BLaER1 (cell line): ENCODE measurements at regions not wholly inside any gene's neighbourhood (a gene's known extent, or its start where the extent isn't known, plus 50 kb on each side); places are given as distances from the start of the nearest gene placed in this dataset.

ENCODE experiments used
- H3K27ac ChIP-seq: shearing (Covaris generic); formaldehyde crosslinking; 2 replicates; pipeline ENCODE4 v1.8.1; 2022
- H3K27me3 ChIP-seq: shearing (Covaris generic); formaldehyde crosslinking; 2 replicates; pipeline ENCODE4 v1.8.1; 2022
- H3K36me3 ChIP-seq: shearing (Covaris generic); formaldehyde crosslinking; 2 replicates; pipeline ENCODE4 v1.8.1; 2022
- H3K4me1 ChIP-seq: shearing (Covaris generic); formaldehyde crosslinking; 2 replicates; pipeline ENCODE4 v1.8.1; 2022
- H3K4me2 ChIP-seq: shearing (Covaris generic); formaldehyde crosslinking; 2 replicates; pipeline ENCODE4 v1.8.1; 2022
- H3K4me3 ChIP-seq: shearing (Covaris generic); formaldehyde crosslinking; 2 replicates; pipeline ENCODE4 v1.8.1; 2022
- H3K9ac ChIP-seq: shearing (Covaris generic); formaldehyde crosslinking; 2 replicates; pipeline ENCODE4 v1.8.1; 2022
- H3K9me3 ChIP-seq: shearing (Covaris generic); formaldehyde crosslinking; 2 replicates; pipeline ENCODE4 v1.8.1; 2022
- H4K20me1 ChIP-seq: shearing (Covaris generic); formaldehyde crosslinking; 2 replicates; pipeline ENCODE4 v1.8.1; 2022
- Cebpa-rat ChIP-seq: shearing (Covaris generic); IDR thresholded peaks from 2 replicates; pipeline ENCODE4 v1.8.1; 2022

DNA sequence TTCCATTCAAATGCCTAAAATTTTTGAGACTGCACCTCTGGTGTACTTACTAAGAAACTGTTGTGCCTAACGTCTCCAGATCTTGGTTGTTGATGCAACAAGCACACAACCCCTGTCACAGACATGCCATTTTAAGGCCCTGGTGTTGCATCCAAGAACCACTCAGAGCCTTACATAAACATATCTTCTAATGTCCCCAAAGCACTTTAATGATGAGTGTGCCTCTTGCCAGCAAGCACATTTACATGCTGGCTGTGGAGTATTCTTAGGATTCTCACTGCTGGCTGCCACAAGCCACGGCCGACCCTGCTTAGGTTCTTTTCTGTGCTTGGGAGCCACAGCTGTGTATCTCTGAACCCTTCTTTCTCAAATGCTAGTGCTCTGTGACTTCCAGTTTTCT lies 201.4 kb downstream of the ADAMTS15 start:
- Histone ChIP-seq H3K27me3 (no peaks in the 10 kb centered on the region), H3K4me2 (no peak overlapping the region), H3K9ac (no peak overlapping the region), H3K4me3 (no peak overlapping the region), H3K36me3 (no peaks in the 10 kb centered on the region), H4K20me1 (no peaks in the 10 kb centered on the region), H3K4me1 (peaks cover 32% of the 10 kb centered on the region), H3K9me3 (no peaks in the 10 kb centered on the region), H3K27ac (no peak overlapping the region)
- TF ChIP-seq Cebpa-rat = no peak

GRCh38 chr11:130650456-130651030 lies 202.1 kb downstream of the ADAMTS15 start:
- Histone ChIP-seq H3K9me3 (no peaks in the 10 kb centered on the region), H3K4me3 (no peak overlapping the region), H3K27ac (no peak overlapping the region), H3K27me3 (no peaks in the 10 kb centered on the region), H3K4me1 (peaks cover 39% of the 10 kb centered on the region), H3K9ac (no peak overlapping the region), H4K20me1 (no peaks in the 10 kb centered on the region), H3K4me2 (no peak overlapping the region), H3K36me3 (no peaks in the 10 kb centered on the region)
- no peak for TF ChIP-seq Cebpa-rat

DNA sequence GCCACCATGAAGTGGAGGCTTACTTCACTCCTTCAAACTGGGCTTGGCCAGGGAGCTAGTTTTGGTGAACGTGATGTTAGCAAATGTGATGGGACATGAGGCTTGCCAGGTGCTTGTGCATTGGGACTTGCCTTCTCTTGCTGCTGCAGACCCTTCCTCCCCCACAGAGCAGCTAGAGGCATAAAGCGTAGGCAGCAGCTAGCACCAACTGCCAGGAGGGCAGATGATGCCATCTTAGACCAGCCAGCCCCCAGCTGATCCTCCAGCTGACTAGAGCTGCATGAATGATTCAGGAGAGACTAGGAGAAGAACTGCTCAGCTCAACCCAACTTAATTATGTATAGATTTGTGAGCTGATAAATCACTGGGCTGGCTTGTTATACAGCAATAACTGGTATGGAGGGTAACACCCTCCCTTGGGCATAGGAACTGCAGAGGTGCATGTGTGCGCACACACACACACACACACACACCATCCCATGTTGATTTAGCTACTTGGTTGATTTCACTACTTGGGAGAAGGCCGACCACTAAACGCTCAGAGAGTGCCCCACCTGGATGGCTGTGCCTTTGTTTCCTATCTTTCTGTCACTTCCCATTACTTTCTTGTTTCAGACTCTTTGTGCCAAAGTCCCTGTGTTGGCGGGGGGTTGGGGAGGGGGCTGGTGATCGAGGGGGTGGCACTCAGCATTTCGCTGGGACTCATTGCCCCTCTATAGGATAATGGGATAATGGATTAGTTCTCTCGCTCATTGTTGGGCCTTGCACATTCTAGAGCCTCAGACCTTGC lies 202.8 kb downstream of the ADAMTS15 start:
- Histone ChIP-seq H3K27ac (no peak overlapping the region), H3K4me2 (no peak overlapping the region), H3K27me3 (no peaks in the 10 kb centered on the region), H3K9me3 (peaks cover 4% of the 10 kb centered on the region; the same call in 1 of the 2 replicates), H3K4me3 (no peak overlapping the region), H3K36me3 (no peaks in the 10 kb centered on the region), H3K4me1 (peaks cover 44% of the 10 kb centered on the region), H4K20me1 (no peaks in the 10 kb centered on the region), H3K9ac (no peak overlapping the region)
- TF ChIP-seq Cebpa-rat = no peak

GRCh38 chr11:130652671-130653335 lies 204.4 kb downstream of the ADAMTS15 start:
- H3K9ac ChIP-seq = no peak overlapping the region
- H3K36me3 ChIP-seq = no peaks in the 10 kb centered on the region
- H3K4me2 ChIP-seq = peak overlapping the region; percentile 51
- peaks cover 44% of the 10 kb centered on the region for H3K4me1 ChIP-seq
- peaks cover 11% of the 10 kb centered on the region; the same call in 1 of the 2 replicates for H3K9me3 ChIP-seq
- no peaks in the 10 kb centered on the region for H4K20me1 ChIP-seq
- no peaks in the 10 kb centered on the region for H3K27me3 ChIP-seq
- H3K4me3 ChIP-seq = no peak overlapping the region
- TF ChIP-seq Cebpa-rat = 0 out of 2 replicates have a peak, but pooled peaks have one; percentile 11
- H3K27ac ChIP-seq = peak overlapping the region; percentile 41

GRCh38 chr11:130653838-130654636 lies 205.6 kb downstream of the ADAMTS15 start:
- Histone ChIP-seq H4K20me1 (no peaks in the 10 kb centered on the region), H3K4me2 (peak overlapping the region; percentile 53), H3K4me3 (no peak overlapping the region), H3K4me1 (peaks cover 44% of the 10 kb centered on the region), H3K27ac (no peak overlapping the region), H3K9ac (no peak overlapping the region), H3K27me3 (no peaks in the 10 kb centered on the region), H3K36me3 (no peaks in the 10 kb centered on the region), H3K9me3 (peaks cover 11% of the 10 kb centered on the region; the same call in 1 of the 2 replicates)
- no peak for TF ChIP-seq Cebpa-rat

DNA sequence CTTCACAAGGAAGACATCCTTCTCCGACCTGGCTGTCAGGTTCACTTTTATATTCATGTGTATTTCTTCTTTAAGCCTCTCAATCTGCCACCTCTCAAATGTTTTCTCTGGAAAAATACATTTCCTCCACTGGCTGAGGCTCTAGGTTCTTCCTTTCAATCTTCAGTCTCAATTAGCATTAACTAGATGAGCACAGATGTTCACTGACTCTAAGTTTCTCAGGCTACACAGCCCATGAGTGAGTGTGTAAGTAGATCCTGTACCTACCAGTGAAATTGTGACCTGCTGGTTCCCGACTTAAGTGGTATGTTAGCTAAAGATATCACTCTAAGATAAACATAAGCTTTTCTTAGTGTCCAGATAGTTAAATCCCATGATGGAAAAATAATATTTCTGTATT lies 206.9 kb downstream of the ADAMTS15 start:
- Histone ChIP-seq H3K4me1 (peaks cover 44% of the 10 kb centered on the region), H3K27me3 (no peaks in the 10 kb centered on the region), H4K20me1 (no peaks in the 10 kb centered on the region), H3K4me2 (peak overlapping the region; percentile 33), H3K36me3 (no peaks in the 10 kb centered on the region), H3K27ac (no peak overlapping the region), H3K9ac (no peak overlapping the region), H3K9me3 (peaks cover 11% of the 10 kb centered on the region; the same call in 1 of the 2 replicates), H3K4me3 (no peak overlapping the region)
- no peak for TF ChIP-seq Cebpa-rat

DNA sequence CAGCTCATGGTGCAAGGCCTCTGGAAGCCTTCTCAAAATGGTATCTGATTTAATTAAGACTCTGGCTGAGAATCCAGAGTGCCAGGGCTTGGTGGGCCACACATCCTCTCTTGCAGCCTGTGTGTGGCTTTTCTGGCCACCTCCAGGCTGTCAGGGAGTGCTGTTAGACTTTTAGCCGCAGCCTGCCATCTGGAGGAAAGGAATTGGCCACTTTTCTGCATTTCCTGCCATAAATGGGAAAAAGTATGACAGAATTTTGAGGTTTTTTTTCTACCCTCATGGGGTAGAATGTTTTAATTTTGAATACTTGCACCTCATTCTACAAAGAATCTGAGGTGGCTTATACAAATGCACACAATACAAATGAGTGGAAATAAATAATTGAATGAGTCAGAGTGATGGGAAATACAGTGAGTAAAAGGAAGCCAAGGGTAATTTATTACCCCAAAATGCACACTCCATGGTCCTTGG lies 218.4 kb downstream of the ADAMTS15 start:
- H3K4me3 ChIP-seq = no peak overlapping the region
- H3K36me3 ChIP-seq = no peaks in the 10 kb centered on the region
- H3K27ac ChIP-seq = no peak overlapping the region
- H4K20me1 ChIP-seq = no peaks in the 10 kb centered on the region
- H3K4me1 ChIP-seq = peaks cover 21% of the 10 kb centered on the region
- no peak overlapping the region for H3K9ac ChIP-seq
- no peaks in the 10 kb centered on the region for H3K9me3 ChIP-seq
- H3K4me2 ChIP-seq = peak overlapping the region; percentile 25; the same call in 1 of the 2 replicates
- no peak for TF ChIP-seq Cebpa-rat
- H3K27me3 ChIP-seq = no peaks in the 10 kb centered on the region

- Histone ChIP-seq H3K36me3 (no peaks in the 10 kb centered on the region), H3K4me1 (peaks cover 21% of the 10 kb centered on the region), H3K9ac (no peak overlapping the region), H3K4me2 (no peak overlapping the region), H3K27me3 (no peaks in the 10 kb centered on the region), H3K4me3 (no peak overlapping the region), H3K27ac (no peak overlapping the region), H4K20me1 (no peaks in the 10 kb centered on the region), H3K9me3 (no peaks in the 10 kb centered on the region)
- TF ChIP-seq Cebpa-rat = no peak
Measured at GRCh38 chr11:130668751-130669150, 220.3 kb downstream of the ADAMTS15 start.

DNA sequence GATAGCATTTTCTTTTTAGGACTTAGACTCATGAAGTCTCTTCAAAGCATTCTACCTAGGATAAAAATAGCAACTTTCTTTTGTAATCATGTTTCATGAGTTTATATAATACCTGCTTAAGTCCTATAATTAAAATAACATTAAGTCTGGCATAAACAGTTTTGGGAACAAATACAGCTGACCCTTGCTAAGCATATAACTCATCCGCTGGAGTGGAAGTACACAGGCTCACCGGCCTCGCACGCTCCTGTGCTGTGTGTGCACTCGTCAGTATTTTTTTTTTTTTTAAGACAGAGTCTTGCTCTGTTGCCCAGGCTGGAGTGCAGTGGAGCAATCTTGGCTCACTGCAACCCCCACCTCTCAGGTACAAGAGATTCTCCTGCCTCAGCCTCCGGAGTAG lies 221.8 kb downstream of the ADAMTS15 start:
- no peaks in the 10 kb centered on the region for H4K20me1 ChIP-seq
- no peaks in the 10 kb centered on the region for H3K27me3 ChIP-seq
- no peaks in the 10 kb centered on the region for H3K36me3 ChIP-seq
- H3K4me1 ChIP-seq = peaks cover 28% of the 10 kb centered on the region
- H3K4me3 ChIP-seq = no peak overlapping the region
- no peaks in the 10 kb centered on the region for H3K9me3 ChIP-seq
- no peak overlapping the region for H3K27ac ChIP-seq
- no peak overlapping the region for H3K4me2 ChIP-seq
- H3K9ac ChIP-seq = no peak overlapping the region
- TF ChIP-seq Cebpa-rat = no peak
